NCI-H345 treated with DMSO at 0.1 percent for 48 hours (cell line): ENCODE measurements at regions not wholly inside any gene's neighbourhood (a gene's known extent, or its start where the extent isn't known, plus 50 kb on each side); places are given as distances from the start of the nearest gene placed in this dataset.
"Not testable (repeated sequence)": the region's sequence is repeated elsewhere in the genome, so short reads cannot be mapped to it uniquely, and the experiment has no call there.

Source experiments
- DNase-seq: peaks from one replicate; lab custom pipeline; 2025; ENCODE audit not compliant: unreplicated experiment; lab: John Stamatoyannopoulos, UW

DNA sequence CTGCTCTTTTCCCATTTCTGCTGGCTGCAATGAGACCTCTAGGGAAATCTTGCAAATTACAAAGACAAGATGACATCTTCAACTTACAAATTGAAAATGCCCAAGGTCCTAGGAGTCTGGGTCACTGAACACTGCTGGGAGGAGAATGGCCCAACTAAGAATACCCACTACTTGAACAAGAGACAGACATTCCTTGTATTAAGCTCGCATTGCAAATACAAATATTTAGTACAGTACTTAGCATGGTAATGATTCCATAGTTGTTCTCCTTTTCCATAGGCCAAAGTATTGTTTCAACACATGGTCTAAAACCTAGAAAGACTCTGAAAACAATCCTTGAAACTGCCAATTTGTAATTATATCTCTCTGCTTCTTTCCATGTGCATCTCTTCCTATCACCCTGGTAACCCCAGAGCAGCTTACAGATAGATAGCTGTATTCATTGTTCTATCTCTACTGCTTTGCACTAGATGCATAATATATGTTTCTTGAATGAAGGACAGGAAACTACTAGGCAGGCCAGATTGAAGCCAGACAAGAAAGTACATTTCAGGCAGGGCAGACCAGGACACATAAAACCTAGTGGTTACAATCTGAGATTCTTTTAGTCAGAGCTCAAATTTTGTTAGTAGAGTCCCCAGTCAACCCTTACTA lies 1545.7 kb upstream of the TENM4 start:
- DNase-seq: no peak

DNA sequence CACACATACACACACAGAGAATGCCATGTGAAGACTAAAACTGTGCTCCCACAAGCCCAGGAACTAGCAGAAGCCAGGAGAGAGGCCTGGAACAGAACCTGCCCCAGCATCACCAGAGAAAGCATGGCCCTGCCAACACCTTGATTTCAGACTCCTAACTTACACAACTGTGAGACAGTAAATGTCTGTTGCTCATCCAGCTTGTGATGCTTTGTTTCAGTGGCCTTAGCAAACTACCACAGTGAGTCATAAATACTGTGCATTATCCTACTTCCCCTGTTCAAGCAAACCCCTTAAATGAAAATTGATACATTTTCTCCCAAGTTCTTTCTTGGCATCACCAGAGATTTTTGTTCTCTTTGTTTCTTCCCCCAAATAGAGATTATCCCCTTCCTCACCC lies 1539.4 kb upstream of the TENM4 start:
- no peak for DNase-seq

GRCh38 chr11:80973786-80974185 lies 1533.0 kb upstream of the TENM4 start:
- no peak for DNase-seq

GRCh38 chr11:80970037-80970436 lies 1529.2 kb upstream of the TENM4 start:
- no peak for DNase-seq

GRCh38 chr11:80967649-80968048 lies 1526.8 kb upstream of the TENM4 start:
- no peak for DNase-seq

GRCh38 chr11:80960381-80961029 lies 1519.7 kb upstream of the TENM4 start:
- DNase-seq: no peak

- no peak for DNase-seq
These were observed 1518.9 kb upstream of the TENM4 start for GRCh38 chr11:80959751-80960150.

DNA sequence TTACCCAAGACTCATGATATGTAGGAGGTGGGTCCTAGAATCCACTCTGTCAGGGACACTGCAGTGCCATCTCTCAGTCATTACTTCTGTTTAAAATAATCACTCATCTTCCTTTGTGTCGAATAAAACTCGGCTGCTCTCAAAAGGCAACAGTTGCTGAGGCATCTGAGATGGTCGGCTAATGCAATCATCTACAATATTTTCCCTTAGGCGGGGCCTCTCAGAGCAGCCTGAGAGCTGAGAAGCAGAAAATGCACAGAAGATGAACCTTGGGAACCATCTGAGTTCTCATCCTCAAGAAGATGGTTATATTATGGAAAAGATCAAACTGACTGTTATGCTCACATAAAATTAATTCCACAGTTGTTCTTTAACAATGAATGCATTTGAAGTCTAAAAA lies 1518.2 kb upstream of the TENM4 start:
- no peak for DNase-seq

GRCh38 chr11:80958361-80958760 lies 1517.5 kb upstream of the TENM4 start:
- DNase-seq: no peak

DNA sequence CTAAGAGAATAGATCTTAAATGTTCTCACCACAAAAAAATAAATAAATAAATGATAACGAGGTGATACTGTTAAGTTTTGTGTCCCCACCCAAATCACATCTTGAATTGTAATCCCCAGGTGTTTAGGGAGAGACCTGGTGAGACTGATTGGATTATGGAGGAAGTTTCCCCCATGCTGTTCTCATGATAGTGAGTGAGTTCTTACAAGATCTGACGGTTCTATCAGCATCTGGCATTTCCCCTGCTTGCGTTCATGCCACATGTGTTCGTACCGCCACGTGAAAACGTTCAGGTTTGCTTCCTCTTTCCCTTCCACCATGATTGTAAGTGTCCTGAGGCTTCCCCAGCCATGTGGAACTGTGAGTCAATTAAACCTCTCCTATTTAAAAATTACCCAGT lies 1514.8 kb upstream of the TENM4 start:
- DNase-seq: no peak

DNA sequence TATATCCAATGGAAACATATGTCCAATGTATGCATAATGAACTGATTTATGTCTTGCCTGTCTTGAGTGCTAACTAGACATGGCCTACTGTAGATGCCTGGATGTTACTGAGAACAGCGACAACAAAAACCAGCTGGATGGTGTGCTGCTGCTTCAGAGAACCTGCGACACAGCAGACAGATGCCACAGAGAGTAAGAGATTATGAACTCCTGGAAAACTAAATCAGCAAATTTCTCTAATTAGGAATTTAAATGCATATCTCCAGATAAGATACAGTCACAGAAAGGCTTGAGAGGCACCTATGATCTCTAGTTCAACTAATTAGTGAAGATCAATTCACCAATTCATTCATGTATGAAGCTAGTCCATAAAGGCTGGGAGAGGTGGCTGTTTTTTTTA lies 1508.0 kb upstream of the TENM4 start:
- DNase-seq: no peak

DNA sequence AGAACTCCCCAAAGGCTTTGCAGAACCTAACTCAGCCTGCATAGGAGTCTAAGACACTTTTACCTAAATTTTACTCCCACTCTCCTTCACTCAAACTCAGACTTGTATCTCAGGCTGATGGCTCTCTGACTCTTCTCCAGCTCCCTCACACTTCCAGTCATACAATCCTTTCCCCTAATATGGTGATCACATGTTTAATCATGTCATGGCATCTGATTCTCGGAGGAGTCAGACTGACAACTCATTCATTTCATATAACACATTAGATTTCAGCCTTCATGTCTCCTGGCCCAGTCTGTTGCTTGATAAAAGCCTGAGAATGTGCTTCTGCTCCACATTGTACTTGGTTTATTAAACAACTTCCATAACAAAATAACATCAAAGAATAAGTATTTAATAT lies 1503.9 kb upstream of the TENM4 start:
- DNase-seq: no peak

DNA sequence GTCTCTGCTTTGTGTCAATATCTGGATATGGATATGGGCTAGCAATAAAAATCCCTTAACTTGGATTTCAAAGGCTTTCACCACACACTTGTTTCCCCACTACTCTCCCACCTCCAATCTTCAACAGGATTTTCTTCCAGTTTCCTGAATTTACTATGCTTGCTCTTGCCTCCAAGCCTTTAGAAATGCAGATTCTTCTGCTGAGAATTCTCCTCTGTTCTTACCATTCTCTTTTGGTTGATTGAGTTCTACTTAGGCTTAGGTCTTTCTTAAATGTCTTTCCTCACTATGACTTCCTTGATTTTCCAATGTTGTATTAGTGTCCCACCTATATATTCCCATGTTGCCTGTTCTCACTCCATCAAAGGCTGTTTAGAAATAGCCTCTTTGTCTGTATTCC lies 1502.4 kb upstream of the TENM4 start:
- DNase-seq: no peak

DNA sequence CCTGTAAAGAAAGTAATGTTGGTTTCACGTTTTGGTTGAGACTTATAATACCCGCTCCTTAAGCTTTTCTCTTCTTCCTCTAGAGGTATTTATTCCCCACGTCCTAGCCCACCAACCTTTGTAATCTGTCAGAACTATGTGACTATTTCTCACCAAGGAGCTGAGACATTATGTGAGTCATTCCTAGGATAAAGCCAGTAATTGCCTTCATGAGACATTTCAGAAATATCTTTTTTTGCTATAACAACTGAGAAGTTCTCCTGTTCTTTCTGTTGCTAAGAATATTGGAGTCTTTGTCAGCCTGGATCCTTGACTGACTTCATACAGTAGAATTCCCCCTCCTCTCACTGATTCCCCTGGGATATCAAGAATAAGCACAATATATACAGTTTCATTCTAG lies 1497.0 kb upstream of the TENM4 start:
- no peak for DNase-seq

DNA sequence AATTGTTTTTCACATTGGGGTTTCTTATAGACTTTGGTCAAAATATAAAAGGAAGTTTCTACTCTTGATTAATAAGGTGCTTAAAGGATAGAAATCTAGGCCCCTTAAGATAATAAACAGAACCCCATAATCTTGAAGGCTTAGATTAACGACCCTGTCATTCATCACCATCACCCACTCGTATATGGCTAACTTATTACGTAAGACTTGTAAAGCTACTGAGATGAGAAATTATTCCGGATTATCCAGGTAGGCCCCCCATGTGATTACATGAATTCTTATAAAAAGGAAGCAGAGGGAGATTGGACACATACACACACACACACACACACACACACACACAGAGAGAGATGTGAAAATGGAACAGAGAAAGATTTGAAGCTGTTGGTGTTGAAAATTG lies 1489.2 kb upstream of the TENM4 start:
- DNase-seq: no peak

DNA sequence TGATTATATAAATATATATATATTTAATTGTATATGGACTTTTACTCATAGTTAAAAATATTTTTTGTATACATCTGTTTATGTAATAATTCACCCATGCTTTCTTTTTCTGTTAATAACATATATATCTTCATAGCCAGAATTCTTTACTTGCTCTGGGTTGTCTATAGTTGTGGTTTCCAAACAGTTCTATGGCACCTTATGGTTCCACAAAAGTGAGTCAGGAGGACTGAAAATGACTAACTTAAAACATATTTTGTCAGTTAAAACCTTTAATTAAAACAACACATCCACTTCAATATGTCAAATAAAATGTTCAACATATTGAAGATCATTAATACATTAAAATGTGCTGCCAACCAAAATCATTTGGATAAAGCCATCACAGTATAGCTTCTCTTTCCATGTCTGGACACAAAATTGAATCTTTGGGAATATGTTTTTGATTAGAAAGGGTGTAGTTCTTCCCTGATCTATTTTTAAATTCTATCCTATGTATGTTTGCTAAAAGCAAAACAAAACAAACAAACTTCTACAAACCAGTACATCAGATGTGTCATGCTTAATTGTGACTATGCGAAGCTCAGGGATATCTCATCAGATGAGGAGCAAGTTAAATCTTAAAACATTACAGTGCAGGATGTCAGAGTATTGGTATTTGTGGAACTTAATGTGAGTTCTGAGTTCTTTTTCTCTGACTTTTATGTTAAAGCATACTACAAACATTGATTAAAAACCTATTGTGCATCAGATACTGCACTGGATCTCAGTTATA lies 1488.4 kb upstream of the TENM4 start:
- no peak for DNase-seq

DNA sequence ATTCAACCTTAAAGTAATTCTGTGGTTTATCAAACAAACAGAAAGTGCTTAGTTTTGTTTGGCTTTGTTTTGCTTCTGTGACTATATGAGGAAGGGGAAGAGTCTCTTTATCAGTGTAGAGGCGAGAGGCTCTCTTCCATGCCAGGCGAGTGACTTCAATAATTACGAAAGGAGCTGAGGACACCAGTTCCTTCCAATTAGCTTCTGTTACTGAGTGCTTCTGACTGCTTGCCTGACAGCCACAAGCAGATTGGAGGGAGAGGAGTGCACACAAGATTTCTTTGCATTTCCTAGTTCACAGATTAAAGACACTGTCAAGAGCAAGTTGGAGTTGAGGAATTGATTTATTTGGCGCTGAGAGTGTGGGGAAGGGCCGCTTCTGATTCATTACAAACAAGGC lies 1484.5 kb upstream of the TENM4 start:
- DNase-seq: no peak

GRCh38 chr11:80921310-80921709 lies 1480.5 kb upstream of the TENM4 start:
- DNase-seq: not testable (repeated sequence)

- no peak for DNase-seq
These were observed 1475.5 kb upstream of the TENM4 start for GRCh38 chr11:80916173-80916798.

DNA sequence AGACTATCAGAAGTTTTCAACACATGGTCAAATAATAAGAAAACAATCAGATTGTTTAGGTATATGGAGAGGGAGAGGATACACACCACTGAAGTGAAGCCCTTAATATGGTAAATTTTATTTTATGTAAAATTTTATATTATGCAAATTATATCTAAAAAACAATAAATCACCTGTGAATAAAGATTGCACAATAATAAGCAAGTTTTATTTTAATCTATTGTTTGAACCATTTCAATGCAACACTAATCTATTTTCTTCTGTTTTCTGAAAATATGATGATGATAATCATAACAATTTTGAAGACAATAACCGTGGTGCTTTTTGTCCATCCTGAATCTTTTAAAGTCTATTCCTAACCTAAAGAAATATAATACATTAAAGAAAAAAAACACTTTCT lies 1473.5 kb upstream of the TENM4 start:
- no peak for DNase-seq

DNA sequence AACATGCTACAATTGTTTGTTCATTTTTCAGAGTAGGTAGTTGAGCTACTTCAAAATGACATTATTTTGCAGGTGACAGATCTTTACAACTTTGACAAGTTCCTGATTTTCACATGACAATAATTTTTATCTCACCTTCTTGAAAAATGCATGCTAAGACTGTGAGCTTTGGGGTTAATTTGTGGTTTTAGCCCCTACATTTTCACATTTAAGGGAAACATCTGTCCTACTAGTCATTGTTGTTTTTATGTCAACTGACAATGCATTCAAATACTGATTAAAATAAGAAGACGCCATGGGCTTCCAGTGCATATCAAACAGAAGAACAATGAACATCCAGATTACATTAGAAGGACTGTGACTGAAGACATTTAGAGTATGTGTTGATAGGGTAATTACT lies 1470.8 kb upstream of the TENM4 start:
- DNase-seq: no peak

DNA sequence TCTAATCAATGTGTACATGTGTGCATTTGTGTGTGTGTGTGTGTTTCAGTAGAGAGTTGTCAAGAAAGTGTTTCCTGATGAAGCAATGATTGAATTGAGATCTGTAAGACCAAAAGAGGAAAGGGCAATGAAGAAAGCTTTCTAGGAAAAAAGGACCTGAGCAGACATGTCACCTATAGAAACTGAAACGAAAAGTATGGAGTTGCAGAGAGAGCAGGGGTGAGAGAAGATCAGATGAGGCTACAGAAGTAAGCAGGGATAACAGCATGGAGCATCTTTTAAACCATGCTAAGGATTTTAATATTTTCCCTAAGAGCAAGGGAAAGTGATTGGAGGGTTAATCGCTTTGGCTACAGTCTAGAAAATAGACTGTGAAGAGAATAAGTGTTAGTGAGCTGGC lies 1459.4 kb upstream of the TENM4 start:
- no peak for DNase-seq
